ENCODE measurements at regions not wholly inside any gene's neighbourhood (a gene's known extent, or its start where the extent isn't known, plus 50 kb on each side); places are given as distances from the start of the nearest gene placed in this dataset.

DNA sequence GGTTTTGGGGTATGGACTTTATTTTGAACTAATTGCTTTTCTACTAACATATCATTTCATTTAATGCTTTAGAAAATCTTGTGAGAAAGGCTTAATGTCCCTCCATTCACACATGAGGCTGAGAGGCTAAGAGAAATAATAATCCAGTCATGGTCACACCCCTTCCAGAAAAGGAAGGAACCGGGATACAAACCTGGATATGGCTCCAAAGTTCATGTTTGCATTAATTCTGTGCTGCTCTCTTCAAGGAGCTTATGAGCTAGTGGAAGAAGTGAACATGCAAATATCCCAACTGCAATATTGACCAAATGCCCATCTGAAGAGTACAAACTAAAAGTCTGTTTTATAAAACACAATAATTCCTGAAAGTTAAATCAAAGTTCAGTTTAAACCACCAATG, 732.1 kb upstream of the RIOK2 start:
- TF ChIP-seq SIN3A (IDR thresholded peaks at IDR 0.05; ENCODE audit: borderline replicate concordance, insufficient read depth, low read length) (no peak), FOXP2 (optimal IDR thresholded peaks at IDR 0.05; ENCODE audit: borderline replicate concordance, extremely low read depth, extremely low read length, insufficient read depth) (no peak), POLR2AphosphoS5 (IDR thresholded peaks at IDR 0.05; ENCODE audit: low read depth, low read length) (no peak), TAF1 (IDR thresholded peaks at IDR 0.05; ENCODE audit: borderline replicate concordance, insufficient read depth, low read length) (no peak)
- TF ChIP-seq, protein P1, sequence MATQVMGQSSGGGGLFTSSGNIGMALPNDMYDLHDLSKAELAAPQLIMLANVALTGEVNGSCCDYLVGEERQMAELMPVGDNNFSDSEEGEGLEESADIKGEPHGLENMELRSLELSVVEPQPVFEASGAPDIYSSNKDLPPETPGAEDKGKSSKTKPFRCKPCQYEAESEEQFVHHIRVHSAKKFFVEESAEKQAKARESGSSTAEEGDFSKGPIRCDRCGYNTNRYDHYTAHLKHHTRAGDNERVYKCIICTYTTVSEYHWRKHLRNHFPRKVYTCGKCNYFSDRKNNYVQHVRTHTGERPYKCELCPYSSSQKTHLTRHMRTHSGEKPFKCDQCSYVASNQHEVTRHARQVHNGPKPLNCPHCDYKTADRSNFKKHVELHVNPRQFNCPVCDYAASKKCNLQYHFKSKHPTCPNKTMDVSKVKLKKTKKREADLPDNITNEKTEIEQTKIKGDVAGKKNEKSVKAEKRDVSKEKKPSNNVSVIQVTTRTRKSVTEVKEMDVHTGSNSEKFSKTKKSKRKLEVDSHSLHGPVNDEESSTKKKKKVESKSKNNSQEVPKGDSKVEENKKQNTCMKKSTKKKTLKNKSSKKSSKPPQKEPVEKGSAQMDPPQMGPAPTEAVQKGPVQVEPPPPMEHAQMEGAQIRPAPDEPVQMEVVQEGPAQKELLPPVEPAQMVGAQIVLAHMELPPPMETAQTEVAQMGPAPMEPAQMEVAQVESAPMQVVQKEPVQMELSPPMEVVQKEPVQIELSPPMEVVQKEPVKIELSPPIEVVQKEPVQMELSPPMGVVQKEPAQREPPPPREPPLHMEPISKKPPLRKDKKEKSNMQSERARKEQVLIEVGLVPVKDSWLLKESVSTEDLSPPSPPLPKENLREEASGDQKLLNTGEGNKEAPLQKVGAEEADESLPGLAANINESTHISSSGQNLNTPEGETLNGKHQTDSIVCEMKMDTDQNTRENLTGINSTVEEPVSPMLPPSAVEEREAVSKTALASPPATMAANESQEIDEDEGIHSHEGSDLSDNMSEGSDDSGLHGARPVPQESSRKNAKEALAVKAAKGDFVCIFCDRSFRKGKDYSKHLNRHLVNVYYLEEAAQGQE (IDR thresholded peaks at IDR 0.05; ENCODE audit: insufficient read depth in 1 of 2, low read depth in 2 of 2, low read length in 2 of 2): no peak

DNA sequence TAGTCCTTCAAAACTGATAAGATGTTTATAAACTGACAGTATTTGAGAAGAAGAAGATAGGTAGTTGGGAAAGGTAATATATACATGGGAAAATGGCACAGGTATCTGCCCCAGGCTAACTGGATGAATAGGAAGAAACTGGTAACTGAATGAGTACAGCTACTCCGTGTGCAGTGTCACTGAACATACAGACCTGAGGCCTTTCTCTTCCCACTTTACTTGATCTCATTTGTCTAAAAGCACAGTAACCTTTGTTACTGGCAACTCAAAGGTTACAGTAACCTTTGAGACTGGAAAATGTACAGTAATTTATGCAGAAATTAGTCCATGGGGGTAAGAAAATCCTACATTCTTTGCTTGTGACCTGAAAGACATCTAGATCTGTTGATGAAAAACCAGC, 735.0 kb upstream of the RIOK2 start:
- TF ChIP-seq FOXP2 (optimal IDR thresholded peaks at IDR 0.05; ENCODE audit: borderline replicate concordance, extremely low read depth, extremely low read length, insufficient read depth) (no peak), SIN3A (IDR thresholded peaks at IDR 0.05; ENCODE audit: borderline replicate concordance, insufficient read depth, low read length) (no peak), POLR2AphosphoS5 (IDR thresholded peaks at IDR 0.05; ENCODE audit: low read depth, low read length) (no peak), TAF1 (IDR thresholded peaks at IDR 0.05; ENCODE audit: borderline replicate concordance, insufficient read depth, low read length) (no peak)
- TF ChIP-seq, protein P1 (IDR thresholded peaks at IDR 0.05; ENCODE audit: insufficient read depth in 1 of 2, low read depth in 2 of 2, low read length in 2 of 2): no peak

DNA sequence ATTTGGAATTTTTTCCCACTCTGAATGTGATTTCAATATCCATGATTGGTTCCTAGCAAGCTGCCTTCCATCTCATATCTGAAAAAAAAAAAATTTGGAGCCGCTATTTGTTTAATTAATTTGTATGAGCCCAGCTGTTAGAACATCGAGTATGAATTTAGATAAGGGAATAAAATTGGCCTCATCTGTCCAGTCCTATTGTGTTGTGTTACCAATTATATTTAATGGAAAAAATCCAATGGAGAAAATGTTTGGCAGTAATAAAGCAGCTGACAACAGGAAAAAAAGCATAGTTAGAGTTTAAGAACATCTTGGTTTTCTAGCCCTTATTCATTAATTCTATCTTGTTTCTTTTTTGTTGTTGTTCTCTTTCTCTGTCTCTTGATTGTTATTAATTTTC, 735.6 kb upstream of the RIOK2 start:
- TF ChIP-seq, protein P1 (IDR thresholded peaks at IDR 0.05; ENCODE audit: insufficient read depth in 1 of 2, low read depth in 2 of 2, low read length in 2 of 2): no peak
- no peak for TF ChIP-seq TAF1 (IDR thresholded peaks at IDR 0.05; ENCODE audit: borderline replicate concordance, insufficient read depth, low read length)
- no peak for TF ChIP-seq POLR2AphosphoS5 (IDR thresholded peaks at IDR 0.05; ENCODE audit: low read depth, low read length)
- no peak for TF ChIP-seq FOXP2 (optimal IDR thresholded peaks at IDR 0.05; ENCODE audit: borderline replicate concordance, extremely low read depth, extremely low read length, insufficient read depth)
- no peak for TF ChIP-seq SIN3A (IDR thresholded peaks at IDR 0.05; ENCODE audit: borderline replicate concordance, insufficient read depth, low read length)

DNA sequence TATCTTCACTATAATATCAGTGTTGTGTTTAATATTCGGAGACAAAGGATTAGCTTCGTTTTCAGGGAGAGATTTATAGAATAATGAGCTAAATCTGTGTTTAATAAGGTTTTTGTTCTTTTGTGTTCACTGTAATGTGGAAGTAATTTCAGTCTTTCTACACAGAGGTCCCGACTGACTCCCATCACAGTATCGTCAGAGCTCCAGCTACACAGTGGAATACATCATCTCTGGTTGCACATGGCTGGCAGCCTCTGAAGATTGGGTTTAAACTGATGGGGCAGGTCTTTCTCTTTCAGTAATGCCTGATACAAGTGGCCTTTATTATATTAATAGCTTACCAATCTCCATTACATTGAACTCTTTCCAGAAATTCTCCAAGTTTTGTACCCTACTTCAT, 736.7 kb upstream of the RIOK2 start:
- no peak for TF ChIP-seq FOXP2 (optimal IDR thresholded peaks at IDR 0.05; ENCODE audit: borderline replicate concordance, extremely low read depth, extremely low read length, insufficient read depth)
- TF ChIP-seq, protein P1 (IDR thresholded peaks at IDR 0.05; ENCODE audit: insufficient read depth in 1 of 2, low read depth in 2 of 2, low read length in 2 of 2): no peak
- no peak for TF ChIP-seq TAF1 (IDR thresholded peaks at IDR 0.05; ENCODE audit: borderline replicate concordance, insufficient read depth, low read length)
- TF ChIP-seq SIN3A (IDR thresholded peaks at IDR 0.05; ENCODE audit: borderline replicate concordance, insufficient read depth, low read length): no peak
- no peak for TF ChIP-seq POLR2AphosphoS5 (IDR thresholded peaks at IDR 0.05; ENCODE audit: low read depth, low read length)

DNA sequence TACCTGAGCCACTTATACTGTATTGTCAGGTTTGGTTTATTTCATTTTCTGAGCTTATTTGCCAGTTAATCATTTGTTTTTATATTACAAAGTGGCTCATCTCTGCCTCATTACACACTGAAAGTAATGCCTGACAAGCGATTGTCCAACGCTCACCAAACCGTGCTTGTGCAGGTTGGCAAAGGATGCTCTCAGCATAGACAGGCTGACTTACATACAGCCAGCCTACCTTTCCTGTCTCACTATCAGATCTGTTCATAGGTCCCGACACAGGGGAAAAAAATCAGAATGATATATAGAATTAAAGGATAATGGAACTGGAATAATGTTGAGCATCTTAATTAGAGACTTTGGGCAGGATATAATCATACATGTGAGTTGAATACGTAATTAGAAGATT, 739.7 kb upstream of the RIOK2 start:
- TF ChIP-seq, protein P1 (IDR thresholded peaks at IDR 0.05; ENCODE audit: insufficient read depth in 1 of 2, low read depth in 2 of 2, low read length in 2 of 2): no peak
- TF ChIP-seq POLR2AphosphoS5 (IDR thresholded peaks at IDR 0.05; ENCODE audit: low read depth, low read length): no peak
- TF ChIP-seq SIN3A (IDR thresholded peaks at IDR 0.05; ENCODE audit: borderline replicate concordance, insufficient read depth, low read length): no peak
- TF ChIP-seq TAF1 (IDR thresholded peaks at IDR 0.05; ENCODE audit: borderline replicate concordance, insufficient read depth, low read length): no peak
- no peak for TF ChIP-seq FOXP2 (optimal IDR thresholded peaks at IDR 0.05; ENCODE audit: borderline replicate concordance, extremely low read depth, extremely low read length, insufficient read depth)
